GM23338 (cell line): ENCODE measurements at regions not wholly inside any gene's neighbourhood (a gene's known extent, or its start where the extent isn't known, plus 50 kb on each side); places are given as distances from the start of the nearest gene placed in this dataset.

Source experiments
- ATAC-seq: fragments of 200-7000 bp; cut with Tn5 transposase; 3 replicates; pipeline ENCODE4 v1.9.1; 2020
- DNase-seq: peaks from one replicate; pipeline ENCODE4 v3.0.0-alpha.2; 2015; ENCODE audit warnings: low spot score
- H2AFZ ChIP-seq: fragments of 200-600 bp; sonication (generic); 2 replicates; pipeline ENCODE4 v1.8.0; 2016; ENCODE audit warnings: antibody characterized with exemption, mild to moderate bottlenecking, moderate library complexity
- H3F3A ChIP-seq: fragments of 200-600 bp; sonication (generic); replicated peaks from 2 replicates; pipeline ENCODE4 v1.8.0; 2017; ENCODE audit warnings: antibody characterized with exemption, mixed run types, low read depth
- H3K27ac ChIP-seq: fragments of 200-600 bp; sonication (generic); 2 replicates; pipeline ENCODE4 v1.6.1; 2016; ENCODE audit warnings: low read depth
- H3K27me3 ChIP-seq: fragments of 200-600 bp; sonication (generic); 2 replicates; pipeline ENCODE4 v1.8.0; 2016; ENCODE audit warnings: mild to moderate bottlenecking, mixed run types, moderate library complexity; ENCODE audit not compliant: insufficient read depth
- H3K36me3 ChIP-seq: fragments of 200-600 bp; sonication (generic); 2 replicates; pipeline ENCODE4 v1.8.0; 2016; ENCODE audit warnings: mild to moderate bottlenecking; ENCODE audit not compliant: insufficient read depth
- H3K4me1 ChIP-seq: fragments of 200-600 bp; sonication (generic); 2 replicates; pipeline ENCODE4 v1.8.0; 2016; ENCODE audit warnings: mild to moderate bottlenecking, moderate library complexity; ENCODE audit not compliant: insufficient read depth
- H3K4me2 ChIP-seq: fragments of 200-600 bp; sonication (generic); 2 replicates; pipeline ENCODE4 v1.7.1; 2017; ENCODE audit warnings: mixed run types
- H3K4me3 ChIP-seq: fragments of 200-600 bp; sonication (generic); 2 replicates; pipeline ENCODE4 v1.6.1; 2016; ENCODE audit warnings: mixed run types
- H3K79me2 ChIP-seq: fragments of 200-600 bp; sonication (generic); replicated peaks from 2 replicates; pipeline ENCODE4 v1.8.0; 2017; ENCODE audit warnings: mild to moderate bottlenecking; ENCODE audit not compliant: insufficient read depth
- H3K9me2 ChIP-seq: fragments of 200-600 bp; sonication (generic); 2 replicates; pipeline ENCODE4 v1.8.0; 2017; ENCODE audit not compliant: insufficient read depth
- H4K20me1 ChIP-seq: fragments of 200-600 bp; sonication (generic); replicated peaks from 2 replicates; pipeline ENCODE4 v1.8.0; 2017; ENCODE audit warnings: mild to moderate bottlenecking; ENCODE audit not compliant: insufficient read depth
- H3K27ac Mint-ChIP-seq: 2 replicates; pipeline ENCODE4 v1.8.0; 2020; ENCODE audit warnings: inconsistent platforms, mild to moderate bottlenecking, moderate library complexity, mixed read lengths
- H3K27me3 Mint-ChIP-seq: 3 replicates; pipeline ENCODE4 v1.8.0; 2022; ENCODE audit warnings: low read depth, mild to moderate bottlenecking, moderate library complexity, mixed read lengths, inconsistent platforms; ENCODE audit not compliant: insufficient read depth, poor library complexity
- H3K36me3 Mint-ChIP-seq: 3 replicates; pipeline ENCODE4 v1.8.0; 2021; ENCODE audit warnings: low read depth, mild to moderate bottlenecking, inconsistent platforms, moderate library complexity, mixed read lengths
- H3K4me1 Mint-ChIP-seq: 3 replicates; pipeline ENCODE4 v1.8.0; 2020; ENCODE audit warnings: mild to moderate bottlenecking, inconsistent platforms, mixed read lengths
- H3K4me3 Mint-ChIP-seq: 3 replicates; pipeline ENCODE4 v1.8.0; 2021; ENCODE audit warnings: moderate library complexity, mild to moderate bottlenecking, inconsistent platforms, mixed read lengths
- H3K9me3 Mint-ChIP-seq: 3 replicates; pipeline ENCODE4 v1.8.0; 2020; ENCODE audit warnings: moderate library complexity, mild to moderate bottlenecking, inconsistent platforms, mixed read lengths
- CREB1 ChIP-seq: fragments of 250-450 bp; sonication (Bioruptor Pico); IDR thresholded peaks from 2 replicates; pipeline ENCODE4 v1.5.0; 2020; ENCODE audit warnings: low read depth, mild to moderate bottlenecking, moderate library complexity
- ETS1 ChIP-seq: IDR thresholded peaks from 2 replicates; pipeline ENCODE4 v1.6.1; 2016; ENCODE audit warnings: antibody characterized with exemption
- EZH2 ChIP-seq: fragments of 200-600 bp; sonication (generic); IDR thresholded peaks from one replicate; pipeline ENCODE4 v1.8.0; 2017; ENCODE audit warnings: antibody characterized with exemption, mild to moderate bottlenecking, low read depth; ENCODE audit not compliant: unreplicated experiment
- EZH2phosphoT487 ChIP-seq: fragments of 200-600 bp; sonication (generic); IDR thresholded peaks from one replicate; pipeline ENCODE4 v1.8.1; 2018; ENCODE audit warnings: antibody characterized with exemption; ENCODE audit not compliant: unreplicated experiment
- JUNB ChIP-seq: IDR thresholded peaks from one replicate; pipeline ENCODE4 v1.6.1; 2016; ENCODE audit warnings: antibody characterized with exemption; ENCODE audit not compliant: unreplicated experiment
- STAT1 ChIP-seq: IDR thresholded peaks from one replicate; pipeline ENCODE4 v1.6.1; 2016; ENCODE audit warnings: antibody characterized with exemption; ENCODE audit not compliant: unreplicated experiment
- ZNF331 ChIP-seq: fragments of 250-450 bp; sonication (Bioruptor Pico); IDR thresholded peaks from 2 replicates; pipeline ENCODE4 v1.5.0; 2020; ENCODE audit warnings: low read depth, mild to moderate bottlenecking, moderate library complexity
- TF ChIP-seq, protein P1 (sequence below): fragments of 250-450 bp; sonication (Bioruptor Pico); IDR thresholded peaks from 2 replicates; pipeline ENCODE4 v1.5.0; 2020; ENCODE audit warnings: mild to moderate bottlenecking, moderate library complexity
- TF ChIP-seq, protein P2 (sequence below), 2 experiments: fragments of 200-600 bp in 1 of 2; sonication (generic) in 1 of 2; conservative IDR thresholded peaks; 2 replicates each; pipeline versions ENCODE4 v1.5.1 to v1.6.1; 2016 to 2017; ENCODE audit warnings: antibody characterized with exemption in 2 of 2, low read depth in 2 of 2, mild to moderate bottlenecking in 2 of 2, moderate library complexity in 1 of 2
- TF ChIP-seq, protein P3 (sequence below): IDR thresholded peaks from one replicate; pipeline ENCODE4 v1.6.1; 2018; ENCODE audit warnings: antibody characterized with exemption; ENCODE audit not compliant: unreplicated experiment

DNA sequence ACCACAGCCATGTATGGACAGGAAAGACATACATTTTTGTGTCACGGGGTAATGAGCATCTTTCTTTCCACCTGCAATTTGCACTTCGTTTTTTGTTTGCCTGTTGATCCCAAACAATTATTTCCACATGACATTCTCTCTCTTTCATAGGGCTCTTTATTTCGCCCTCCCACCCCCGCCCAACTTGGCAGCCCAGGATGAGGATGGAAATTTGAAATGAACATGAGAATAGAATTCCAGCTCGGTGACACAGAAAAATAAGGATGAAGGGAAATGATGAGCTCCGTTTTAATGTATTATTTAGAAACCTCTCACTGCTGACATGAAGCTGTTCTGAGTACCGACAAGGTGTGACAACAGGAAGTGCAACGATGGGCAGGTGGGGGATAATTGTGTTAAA, 443.3 kb downstream of the SOCS6 start (continued):
- TF ChIP-seq, protein P1, sequence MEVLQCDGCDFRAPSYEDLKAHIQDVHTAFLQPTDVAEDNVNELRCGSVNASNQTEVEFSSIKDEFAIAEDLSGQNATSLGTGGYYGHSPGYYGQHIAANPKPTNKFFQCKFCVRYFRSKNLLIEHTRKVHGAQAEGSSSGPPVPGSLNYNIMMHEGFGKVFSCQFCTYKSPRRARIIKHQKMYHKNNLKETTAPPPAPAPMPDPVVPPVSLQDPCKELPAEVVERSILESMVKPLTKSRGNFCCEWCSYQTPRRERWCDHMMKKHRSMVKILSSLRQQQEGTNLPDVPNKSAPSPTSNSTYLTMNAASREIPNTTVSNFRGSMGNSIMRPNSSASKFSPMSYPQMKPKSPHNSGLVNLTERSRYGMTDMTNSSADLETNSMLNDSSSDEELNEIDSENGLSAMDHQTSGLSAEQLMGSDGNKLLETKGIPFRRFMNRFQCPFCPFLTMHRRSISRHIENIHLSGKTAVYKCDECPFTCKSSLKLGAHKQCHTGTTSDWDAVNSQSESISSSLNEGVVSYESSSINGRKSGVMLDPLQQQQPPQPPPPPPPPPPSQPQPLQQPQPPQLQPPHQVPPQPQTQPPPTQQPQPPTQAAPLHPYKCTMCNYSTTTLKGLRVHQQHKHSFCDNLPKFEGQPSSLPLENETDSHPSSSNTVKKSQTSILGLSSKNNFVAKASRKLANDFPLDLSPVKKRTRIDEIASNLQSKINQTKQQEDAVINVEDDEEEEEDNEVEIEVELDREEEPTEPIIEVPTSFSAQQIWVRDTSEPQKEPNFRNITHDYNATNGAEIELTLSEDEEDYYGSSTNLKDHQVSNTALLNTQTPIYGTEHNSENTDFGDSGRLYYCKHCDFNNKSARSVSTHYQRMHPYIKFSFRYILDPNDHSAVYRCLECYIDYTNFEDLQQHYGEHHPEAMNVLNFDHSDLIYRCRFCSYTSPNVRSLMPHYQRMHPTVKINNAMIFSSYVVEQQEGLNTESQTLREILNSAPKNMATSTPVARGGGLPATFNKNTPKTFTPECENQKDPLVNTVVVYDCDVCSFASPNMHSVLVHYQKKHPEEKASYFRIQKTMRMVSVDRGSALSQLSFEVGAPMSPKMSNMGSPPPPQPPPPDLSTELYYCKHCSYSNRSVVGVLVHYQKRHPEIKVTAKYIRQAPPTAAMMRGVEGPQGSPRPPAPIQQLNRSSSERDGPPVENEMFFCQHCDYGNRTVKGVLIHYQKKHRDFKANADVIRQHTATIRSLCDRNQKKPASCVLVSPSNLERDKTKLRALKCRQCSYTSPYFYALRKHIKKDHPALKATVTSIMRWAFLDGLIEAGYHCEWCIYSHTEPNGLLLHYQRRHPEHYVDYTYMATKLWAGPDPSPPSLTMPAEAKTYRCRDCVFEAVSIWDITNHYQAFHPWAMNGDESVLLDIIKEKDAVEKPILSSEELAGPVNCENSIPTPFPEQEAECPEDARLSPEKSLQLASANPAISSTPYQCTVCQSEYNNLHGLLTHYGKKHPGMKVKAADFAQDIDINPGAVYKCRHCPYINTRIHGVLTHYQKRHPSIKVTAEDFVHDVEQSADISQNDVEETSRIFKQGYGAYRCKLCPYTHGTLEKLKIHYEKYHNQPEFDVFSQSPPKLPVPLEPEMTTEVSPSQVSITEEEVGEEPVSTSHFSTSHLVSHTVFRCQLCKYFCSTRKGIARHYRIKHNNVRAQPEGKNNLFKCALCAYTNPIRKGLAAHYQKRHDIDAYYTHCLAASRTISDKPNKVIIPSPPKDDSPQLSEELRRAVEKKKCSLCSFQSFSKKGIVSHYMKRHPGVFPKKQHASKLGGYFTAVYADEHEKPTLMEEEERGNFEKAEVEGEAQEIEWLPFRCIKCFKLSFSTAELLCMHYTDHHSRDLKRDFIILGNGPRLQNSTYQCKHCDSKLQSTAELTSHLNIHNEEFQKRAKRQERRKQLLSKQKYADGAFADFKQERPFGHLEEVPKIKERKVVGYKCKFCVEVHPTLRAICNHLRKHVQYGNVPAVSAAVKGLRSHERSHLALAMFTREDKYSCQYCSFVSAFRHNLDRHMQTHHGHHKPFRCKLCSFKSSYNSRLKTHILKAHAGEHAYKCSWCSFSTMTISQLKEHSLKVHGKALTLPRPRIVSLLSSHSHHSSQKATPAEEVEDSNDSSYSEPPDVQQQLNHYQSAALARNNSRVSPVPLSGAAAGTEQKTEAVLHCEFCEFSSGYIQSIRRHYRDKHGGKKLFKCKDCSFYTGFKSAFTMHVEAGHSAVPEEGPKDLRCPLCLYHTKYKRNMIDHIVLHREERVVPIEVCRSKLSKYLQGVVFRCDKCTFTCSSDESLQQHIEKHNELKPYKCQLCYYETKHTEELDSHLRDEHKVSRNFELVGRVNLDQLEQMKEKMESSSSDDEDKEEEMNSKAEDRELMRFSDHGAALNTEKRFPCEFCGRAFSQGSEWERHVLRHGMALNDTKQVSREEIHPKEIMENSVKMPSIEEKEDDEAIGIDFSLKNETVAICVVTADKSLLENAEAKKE (CRISPR knock-in tag): no peak
- TF ChIP-seq, protein P2, sequence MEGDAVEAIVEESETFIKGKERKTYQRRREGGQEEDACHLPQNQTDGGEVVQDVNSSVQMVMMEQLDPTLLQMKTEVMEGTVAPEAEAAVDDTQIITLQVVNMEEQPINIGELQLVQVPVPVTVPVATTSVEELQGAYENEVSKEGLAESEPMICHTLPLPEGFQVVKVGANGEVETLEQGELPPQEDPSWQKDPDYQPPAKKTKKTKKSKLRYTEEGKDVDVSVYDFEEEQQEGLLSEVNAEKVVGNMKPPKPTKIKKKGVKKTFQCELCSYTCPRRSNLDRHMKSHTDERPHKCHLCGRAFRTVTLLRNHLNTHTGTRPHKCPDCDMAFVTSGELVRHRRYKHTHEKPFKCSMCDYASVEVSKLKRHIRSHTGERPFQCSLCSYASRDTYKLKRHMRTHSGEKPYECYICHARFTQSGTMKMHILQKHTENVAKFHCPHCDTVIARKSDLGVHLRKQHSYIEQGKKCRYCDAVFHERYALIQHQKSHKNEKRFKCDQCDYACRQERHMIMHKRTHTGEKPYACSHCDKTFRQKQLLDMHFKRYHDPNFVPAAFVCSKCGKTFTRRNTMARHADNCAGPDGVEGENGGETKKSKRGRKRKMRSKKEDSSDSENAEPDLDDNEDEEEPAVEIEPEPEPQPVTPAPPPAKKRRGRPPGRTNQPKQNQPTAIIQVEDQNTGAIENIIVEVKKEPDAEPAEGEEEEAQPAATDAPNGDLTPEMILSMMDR (conservative IDR thresholded peaks at IDR 0.05; ENCODE audit: low read depth in 2 of 2): no peak
- TF ChIP-seq EZH2 (no peak), CREB1 (CRISPR knock-in tag) (no peak)

- no peak for ATAC-seq
- H3K27ac Mint-ChIP-seq: no peak overlapping the region
- no peak for TF ChIP-seq ETS1
- no peak for TF ChIP-seq EZH2phosphoT487
- no peak for TF ChIP-seq JUNB
- TF ChIP-seq STAT1: no peak
- TF ChIP-seq ZNF331: no peak
- no peak for TF ChIP-seq CREB1 (CRISPR knock-in tag)
- TF ChIP-seq, protein P3, sequence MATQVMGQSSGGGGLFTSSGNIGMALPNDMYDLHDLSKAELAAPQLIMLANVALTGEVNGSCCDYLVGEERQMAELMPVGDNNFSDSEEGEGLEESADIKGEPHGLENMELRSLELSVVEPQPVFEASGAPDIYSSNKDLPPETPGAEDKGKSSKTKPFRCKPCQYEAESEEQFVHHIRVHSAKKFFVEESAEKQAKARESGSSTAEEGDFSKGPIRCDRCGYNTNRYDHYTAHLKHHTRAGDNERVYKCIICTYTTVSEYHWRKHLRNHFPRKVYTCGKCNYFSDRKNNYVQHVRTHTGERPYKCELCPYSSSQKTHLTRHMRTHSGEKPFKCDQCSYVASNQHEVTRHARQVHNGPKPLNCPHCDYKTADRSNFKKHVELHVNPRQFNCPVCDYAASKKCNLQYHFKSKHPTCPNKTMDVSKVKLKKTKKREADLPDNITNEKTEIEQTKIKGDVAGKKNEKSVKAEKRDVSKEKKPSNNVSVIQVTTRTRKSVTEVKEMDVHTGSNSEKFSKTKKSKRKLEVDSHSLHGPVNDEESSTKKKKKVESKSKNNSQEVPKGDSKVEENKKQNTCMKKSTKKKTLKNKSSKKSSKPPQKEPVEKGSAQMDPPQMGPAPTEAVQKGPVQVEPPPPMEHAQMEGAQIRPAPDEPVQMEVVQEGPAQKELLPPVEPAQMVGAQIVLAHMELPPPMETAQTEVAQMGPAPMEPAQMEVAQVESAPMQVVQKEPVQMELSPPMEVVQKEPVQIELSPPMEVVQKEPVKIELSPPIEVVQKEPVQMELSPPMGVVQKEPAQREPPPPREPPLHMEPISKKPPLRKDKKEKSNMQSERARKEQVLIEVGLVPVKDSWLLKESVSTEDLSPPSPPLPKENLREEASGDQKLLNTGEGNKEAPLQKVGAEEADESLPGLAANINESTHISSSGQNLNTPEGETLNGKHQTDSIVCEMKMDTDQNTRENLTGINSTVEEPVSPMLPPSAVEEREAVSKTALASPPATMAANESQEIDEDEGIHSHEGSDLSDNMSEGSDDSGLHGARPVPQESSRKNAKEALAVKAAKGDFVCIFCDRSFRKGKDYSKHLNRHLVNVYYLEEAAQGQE: no peak
- TF ChIP-seq, protein P2 (conservative IDR thresholded peaks at IDR 0.05; ENCODE audit: low read depth in 2 of 2): no peak
- TF ChIP-seq EZH2: no peak
Observed at GRCh38 chr18:70720607-70721006, 431.8 kb downstream of the SOCS6 start.

More at GRCh38 chr18:70720607-70721006, 431.8 kb downstream of the SOCS6 start:
- Mint-ChIP-seq H3K27me3 (no peaks in the 10 kb centered on the region), H3K4me1 (no peaks in the 10 kb centered on the region), H3K36me3 (peaks cover 23% of the 10 kb centered on the region; the same call in 2 of the 3 replicates), H3K4me3 (no peak overlapping the region), H3K9me3 (peaks cover 87% of the 10 kb centered on the region)
- Histone ChIP-seq H4K20me1 (no peaks in the 10 kb centered on the region), H3F3A (no peaks in the 10 kb centered on the region), H3K9me2 (no peaks in the 10 kb centered on the region), H3K27ac (no peak overlapping the region), H3K4me3 (no peak overlapping the region), H3K4me2 (no peak overlapping the region), H2AFZ (no peak overlapping the region), H3K27me3 (no peaks in the 10 kb centered on the region), H3K79me2 (no peaks in the 10 kb centered on the region), H3K36me3 (peaks cover 3% of the 10 kb centered on the region; the same call in 1 of the 2 replicates), H3K4me1 (no peaks in the 10 kb centered on the region)
- no peak for DNase-seq
